GM21825 (cell line): ENCODE measurements at regions not wholly inside any gene's neighbourhood (a gene's known extent, or its start where the extent isn't known, plus 50 kb on each side); places are given as distances from the start of the nearest gene placed in this dataset.
"Not testable (repeated sequence)": the region's sequence is repeated elsewhere in the genome, so short reads cannot be mapped to it uniquely, and the experiment has no call there.

Experiments
- ATAC-seq: cut with Tn5 transposase; IDR thresholded peaks from one replicate; pipeline ENCODE4 v1.9.1; 2021; ENCODE audit warnings: mild to moderate bottlenecking, moderate library complexity; ENCODE audit not compliant: unreplicated experiment

DNA sequence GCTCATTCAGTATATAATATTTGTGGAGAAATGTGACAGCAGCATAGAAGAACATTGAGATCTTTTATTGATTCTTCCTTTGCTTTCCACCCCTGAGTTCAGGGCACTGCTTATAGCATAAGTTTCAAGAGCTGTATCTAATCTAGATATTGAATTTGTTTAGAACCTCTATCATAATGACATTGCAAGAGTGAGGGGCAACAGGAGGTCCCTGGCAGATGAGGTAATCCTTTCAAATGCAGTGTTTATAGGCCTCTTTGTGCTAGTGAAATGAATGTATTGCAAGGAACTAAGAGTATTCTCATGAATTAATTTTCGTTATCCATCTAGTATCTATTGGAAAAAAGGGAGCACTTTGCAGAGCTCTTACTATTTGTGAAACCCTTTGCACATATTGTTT is 167.2 kb upstream of the FERD3L start:
- ATAC-seq: no peak

DNA sequence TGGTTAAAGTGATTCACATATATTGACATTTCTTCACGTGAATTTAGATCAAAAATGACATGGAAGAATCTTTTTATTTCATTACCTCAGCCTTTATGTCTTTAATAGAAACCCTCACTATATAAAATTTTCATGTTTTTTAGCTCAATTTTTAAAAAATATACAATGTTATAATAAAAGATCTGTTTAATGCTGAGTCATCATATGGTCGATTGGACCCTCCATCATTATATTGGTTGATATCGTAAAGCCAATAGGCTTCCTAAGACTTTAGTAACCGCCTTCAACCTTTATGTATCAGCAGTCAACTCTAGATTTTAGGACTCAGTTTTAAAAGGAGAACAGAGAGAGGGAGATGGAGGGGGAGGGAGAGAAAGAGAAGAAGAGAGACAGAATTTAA is 162.3 kb upstream of the FERD3L start:
- ATAC-seq: no peak

DNA sequence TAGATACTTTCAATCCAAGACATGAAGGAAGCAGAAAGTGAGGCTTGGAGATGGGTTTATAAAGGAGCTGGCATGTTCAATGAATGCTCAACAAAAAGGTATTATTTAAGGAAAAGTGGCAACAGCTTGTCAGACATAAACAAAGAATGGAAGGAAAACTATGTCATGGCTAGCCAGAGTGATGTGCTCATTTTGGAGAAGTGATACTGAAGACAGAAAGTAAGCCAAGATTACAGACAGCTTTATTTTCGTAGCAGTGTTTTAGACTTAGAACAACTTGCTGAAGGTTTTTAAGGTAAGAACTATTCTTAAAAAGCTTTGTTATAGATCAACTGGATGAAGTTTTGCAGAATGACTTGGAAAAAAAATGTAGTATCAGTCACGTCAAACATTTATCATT is 160.5 kb upstream of the FERD3L start:
- no peak for ATAC-seq

DNA sequence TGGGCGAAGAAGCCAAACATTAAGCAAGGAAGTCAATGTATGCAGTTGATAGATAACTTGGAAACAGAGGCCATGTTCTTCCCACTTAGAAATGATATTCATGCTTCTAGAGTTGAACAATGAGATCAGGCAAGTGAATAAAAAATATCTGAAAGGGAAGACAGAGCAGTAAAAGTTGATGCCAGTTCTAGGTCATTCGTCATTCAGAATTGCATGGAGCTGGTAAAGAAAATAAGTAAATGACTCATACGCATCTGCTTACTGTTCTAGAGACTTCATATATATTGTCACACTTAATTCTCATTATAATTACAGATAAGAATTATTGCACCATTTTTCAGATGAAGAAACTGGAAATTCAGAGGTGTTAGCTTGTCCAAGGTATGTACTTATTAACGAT is 158.9 kb upstream of the FERD3L start:
- ATAC-seq: no peak

DNA sequence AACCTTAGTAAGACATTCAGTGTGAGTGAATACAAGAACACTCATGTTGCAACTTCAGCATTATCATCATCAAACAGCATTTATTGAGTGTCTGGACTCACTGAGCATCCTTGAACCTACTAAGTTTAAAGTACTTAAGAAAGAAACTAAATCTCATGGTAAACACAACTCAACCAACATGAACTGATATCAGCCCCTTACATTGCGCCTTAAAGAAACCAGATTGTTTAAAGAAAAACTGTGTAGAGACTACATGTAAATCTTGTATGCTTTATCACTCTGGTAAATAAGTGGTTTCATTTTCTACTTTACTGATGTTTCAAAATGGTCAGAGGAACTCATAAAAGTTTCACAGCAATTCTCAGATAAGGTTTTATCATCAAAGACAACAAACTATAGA is 157.5 kb upstream of the FERD3L start:
- no peak for ATAC-seq

DNA sequence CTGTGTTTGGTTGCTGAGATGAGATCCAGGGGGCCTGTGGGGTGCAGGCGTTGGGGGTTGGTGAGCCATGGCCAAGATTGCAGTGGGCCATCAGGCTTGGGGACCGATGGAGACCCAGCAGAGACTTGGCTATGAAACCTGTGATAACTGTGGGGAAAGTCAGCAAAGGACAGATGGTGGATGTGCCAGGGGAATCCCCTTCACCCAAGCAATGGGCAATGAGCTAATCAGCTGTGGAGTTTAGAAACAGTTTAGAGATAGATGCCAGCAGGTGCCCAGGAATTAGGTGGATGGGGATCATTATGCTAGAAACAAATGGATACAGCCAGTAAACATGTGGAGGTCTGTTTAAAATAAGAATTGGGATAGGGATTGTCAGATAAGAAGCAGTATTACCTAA is 151.4 kb upstream of the FERD3L start:
- no peak for ATAC-seq

DNA sequence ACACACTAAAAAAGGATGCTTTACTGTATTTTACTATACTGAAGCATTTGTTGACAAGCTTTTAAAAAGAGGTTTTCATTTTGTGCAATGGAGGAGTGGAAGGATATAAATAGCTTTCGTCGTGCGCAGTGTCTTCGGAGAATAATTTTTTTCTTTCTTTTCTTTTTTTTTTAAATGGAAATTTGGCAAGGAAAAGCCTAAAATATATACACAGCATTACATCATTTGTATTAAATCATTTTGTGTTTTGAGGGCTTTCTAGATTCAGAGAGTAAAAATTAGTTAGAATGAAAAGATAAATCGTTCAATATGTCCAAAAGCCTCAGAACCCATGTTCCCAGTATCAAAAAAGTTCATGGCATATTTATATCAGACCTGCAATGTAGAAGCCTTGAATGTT is 150.2 kb upstream of the FERD3L start:
- no peak for ATAC-seq

DNA sequence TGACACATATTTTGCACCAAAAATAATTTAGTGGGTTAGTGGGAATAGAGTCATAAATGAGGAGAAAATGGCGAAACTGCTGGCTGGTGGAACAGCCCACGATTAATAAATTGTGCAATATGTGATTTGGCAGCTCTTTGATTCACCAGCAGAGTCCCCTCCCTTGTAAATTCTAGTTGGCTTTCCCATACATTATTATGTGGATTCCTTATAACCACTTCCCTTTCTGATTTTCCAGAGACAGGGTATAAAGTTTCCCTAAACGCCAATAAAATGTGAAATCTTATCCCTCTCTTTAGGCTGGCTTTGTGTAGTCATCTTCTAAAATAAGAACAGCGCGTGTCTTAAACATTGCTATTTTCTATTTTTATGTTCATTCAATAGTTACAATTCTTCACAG is 149.4 kb upstream of the FERD3L start:
- ATAC-seq: no peak

DNA sequence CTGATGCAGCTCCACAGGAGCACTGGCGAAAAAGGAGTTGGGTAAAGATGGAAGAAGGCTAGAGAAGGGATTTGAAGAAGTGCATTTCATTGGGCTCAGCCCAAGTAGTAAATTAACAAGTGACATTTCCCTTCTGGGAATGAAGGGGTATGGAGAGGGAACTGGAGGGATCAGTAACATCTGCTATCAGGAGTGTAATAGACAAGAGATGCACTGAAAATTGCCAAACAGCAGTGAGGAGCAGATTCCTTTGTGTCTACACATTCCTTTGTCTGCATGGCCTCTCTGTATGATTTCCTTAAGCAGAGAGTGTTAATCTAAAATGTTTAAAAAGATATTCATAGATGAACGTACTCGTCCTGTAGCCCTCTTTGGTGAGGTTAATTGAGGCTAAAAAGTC is 148.2 kb upstream of the FERD3L start:
- no peak for ATAC-seq

DNA sequence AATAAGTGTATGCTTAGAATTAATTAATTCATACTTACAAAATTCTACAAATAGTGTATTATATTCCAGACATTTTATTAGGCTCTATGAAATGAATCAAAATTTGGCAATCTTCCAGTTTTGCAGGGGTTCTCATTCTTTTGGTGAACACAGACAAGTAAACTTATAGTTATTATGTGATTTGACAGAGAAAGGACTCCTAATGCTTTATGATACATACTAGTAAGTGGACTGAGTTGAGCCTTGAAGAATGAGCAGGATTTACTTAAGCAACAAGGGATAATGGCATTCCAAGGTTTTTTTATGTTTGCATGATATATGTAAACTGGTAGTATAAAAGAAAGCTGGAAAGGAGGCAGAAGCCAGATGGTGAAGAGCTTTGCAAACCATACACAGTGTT is 145.7 kb upstream of the FERD3L start:
- ATAC-seq: no peak

DNA sequence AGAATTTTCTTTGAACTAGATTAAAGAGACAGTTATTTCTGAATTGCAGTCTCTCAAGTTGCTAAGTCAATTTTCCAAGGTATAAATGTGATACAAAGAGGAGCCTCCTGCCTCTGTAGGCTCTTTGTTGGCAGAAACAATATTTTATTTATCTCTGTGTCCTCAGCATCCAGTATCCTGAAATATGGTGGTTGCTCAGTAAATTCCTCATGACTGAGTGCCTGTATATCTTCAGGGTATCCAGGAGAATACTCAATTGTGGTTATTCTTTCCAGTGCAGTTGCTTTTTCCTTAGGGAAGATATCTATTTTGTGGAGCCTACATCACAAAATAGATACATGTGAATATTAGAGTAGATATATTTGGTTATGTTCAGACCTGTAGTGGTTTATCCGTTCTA is 144.8 kb upstream of the FERD3L start:
- ATAC-seq: no peak

DNA sequence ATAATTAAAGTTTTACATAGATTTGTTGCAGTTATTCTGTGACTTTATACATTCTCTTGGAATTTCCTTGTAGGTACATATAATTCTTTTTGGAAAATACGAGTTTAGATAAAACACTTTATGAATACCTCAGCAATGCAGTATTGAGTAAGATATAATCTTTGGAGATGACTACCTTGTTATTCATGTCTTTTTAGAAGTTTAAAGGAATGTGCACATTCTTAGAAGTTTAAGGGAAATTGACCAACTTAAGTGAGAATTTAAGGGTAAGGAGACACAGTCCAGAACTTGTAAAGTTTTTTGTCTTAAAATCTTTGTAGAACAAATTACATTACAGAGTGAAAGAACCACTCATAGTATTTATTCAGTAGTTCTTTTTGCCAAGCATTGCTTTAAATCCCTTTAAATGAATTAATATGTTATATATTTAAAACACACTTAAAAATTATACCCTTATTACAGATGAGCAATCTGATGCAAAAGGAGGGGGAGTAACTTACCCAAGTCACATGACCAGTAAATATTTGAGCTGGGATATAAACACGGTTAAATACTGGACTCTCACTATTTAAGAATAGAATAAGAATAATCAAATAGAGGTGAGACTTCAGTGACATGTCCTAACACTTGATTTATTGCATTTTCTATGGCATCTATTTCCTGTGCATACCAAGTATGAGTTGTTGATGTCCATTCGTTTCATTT is 139.5 kb upstream of the FERD3L start:
- no peak for ATAC-seq

DNA sequence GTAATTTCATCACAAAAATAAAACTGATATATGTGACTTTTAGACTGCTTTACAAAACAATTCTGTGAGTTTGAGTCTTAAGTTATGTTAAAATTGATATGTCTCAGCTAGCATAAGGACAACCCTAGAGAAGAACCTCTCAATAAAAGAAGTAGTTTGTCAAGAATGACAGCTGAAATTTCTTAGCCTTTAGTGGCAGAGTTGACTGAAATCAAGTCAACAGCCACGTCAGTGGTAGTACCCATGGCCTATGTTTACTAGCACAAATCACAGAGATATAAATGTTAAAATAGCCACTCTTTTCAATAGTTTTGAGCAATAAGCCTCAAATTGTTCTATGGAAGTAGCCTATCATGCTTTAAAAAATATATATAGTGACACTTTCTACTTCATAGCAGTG is 138.9 kb upstream of the FERD3L start:
- ATAC-seq: no peak

DNA sequence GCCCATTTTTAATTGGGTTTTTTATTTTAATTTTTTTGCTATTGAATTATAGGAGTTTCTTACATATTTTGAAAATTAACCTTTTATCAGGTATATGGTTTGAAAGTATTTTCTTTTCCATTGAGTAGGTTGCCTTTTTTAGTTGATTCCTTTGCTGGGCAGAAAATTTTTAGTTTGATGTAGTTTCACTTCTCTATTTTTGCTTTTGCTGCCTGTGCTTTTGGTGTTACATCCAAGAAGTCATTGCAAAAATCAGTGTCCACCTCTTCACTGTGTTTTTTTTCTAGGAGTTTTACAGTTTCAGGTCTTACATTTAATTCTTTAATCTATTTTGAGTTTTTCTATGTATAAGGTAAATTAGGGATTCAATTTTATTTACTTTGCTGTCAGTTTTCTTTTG is 129.8 kb upstream of the FERD3L start:
- ATAC-seq: no peak

DNA sequence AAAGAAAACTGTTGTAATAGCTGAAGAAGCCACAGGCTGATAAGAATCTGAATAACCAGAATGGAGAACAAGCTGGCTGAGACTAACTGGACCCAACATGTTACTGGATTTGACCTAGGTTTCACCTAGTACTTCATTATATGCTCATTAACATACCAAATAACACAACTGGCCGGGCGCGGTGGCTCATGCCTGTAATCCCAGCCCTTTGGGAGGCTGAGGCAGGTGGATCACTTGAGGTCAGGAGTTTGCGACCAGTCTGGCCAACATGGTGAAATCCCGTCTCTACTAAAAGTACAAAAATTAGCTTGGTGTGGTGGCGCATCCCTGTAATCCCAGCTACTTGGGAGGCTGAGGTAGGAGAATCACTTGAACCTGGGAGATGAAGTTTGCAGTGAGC is 127.1 kb upstream of the FERD3L start:
- ATAC-seq: not testable (repeated sequence)

DNA sequence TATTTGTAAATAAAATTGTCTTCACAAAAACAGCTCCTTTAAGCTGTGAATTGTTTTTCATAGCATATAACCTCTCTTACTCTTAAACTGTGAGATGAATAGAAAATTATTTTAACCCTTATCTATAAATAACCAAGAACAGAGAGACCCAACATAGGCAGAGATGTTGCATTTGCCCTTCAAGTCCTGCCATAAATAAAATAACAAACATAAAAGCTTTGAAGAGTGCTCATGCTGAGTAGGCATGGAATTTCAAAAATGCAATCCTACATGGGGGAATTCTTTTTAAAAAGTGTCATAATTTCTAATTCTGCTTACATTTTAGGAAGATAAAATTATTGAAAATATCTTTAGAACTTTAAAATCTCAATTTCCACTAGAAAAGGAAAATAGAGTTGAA is 124.1 kb upstream of the FERD3L start:
- no peak for ATAC-seq

DNA sequence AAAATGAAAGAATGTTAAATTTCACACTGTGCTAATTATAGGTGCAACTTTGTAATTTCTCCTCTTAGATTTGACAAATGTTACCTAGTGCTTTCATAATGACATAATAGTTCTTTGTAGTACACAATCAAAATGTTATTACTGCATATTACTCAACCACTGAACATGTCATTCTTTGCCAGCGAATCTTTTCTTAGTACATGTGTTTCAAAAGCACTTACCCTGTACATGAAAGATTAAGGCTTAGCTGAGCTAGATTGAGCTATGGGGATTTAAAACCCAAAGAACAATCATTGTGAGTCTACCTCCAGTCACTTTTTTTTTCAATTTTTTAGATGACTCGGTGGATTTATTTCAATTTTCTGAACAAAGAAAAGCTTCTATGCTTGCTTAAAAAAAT is 123.5 kb upstream of the FERD3L start:
- ATAC-seq: no peak

DNA sequence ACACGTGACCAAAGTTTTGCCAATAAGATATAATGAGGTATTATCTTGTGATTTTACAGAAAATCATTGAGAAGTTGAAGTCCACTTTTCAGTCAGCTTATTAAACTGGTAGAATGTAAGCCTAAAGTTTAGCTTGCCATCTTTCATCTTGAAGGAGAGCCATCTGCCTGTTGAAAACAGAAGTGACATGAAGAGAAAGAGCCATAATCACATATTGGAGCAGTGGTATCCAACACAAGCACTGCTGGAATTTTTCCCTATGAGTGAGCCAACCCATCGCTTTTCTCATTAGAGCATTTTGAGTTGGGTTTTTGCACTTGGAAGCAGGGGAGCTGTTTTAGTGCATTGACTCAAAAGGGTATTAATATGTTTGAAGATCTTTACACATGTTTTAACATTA is 117.6 kb upstream of the FERD3L start:
- no peak for ATAC-seq

DNA sequence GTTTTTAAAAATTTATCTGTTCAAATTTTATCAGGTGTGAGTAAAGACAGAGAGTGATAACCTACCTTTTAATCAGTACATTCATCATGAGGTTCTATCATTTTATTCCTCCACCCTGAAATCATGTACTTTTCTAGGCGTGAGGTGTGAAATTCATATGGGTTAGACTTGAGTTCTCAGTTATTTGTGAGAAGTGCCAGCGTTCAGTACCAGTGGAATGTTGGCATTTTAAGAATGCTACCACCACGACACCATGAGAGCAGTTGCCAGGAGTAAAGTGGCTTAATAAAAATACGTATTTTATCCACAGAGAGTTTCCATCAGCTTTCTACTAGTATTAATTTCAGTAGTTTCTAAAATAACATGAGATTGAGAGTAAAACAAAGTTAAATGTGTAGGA is 104.1 kb upstream of the FERD3L start:
- no peak for ATAC-seq

DNA sequence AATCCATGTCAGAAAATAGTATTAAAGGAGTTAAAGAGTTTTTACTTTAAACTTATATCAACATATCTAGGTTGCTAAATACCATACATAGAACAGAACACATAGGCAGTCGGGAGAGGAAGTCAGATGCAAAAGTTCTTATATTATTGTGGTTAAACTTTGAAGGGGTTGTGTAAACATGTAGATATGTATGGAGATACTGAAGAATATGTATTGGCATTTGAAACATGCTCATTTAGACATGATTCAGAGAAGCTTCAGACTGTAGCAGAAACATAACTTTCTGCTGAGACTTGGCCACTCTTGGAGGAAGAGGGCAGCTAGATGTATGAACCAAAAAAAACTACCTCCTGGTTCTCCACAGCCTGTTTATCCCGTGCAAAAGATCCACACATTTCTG is 103.5 kb upstream of the FERD3L start:
- ATAC-seq: no peak

DNA sequence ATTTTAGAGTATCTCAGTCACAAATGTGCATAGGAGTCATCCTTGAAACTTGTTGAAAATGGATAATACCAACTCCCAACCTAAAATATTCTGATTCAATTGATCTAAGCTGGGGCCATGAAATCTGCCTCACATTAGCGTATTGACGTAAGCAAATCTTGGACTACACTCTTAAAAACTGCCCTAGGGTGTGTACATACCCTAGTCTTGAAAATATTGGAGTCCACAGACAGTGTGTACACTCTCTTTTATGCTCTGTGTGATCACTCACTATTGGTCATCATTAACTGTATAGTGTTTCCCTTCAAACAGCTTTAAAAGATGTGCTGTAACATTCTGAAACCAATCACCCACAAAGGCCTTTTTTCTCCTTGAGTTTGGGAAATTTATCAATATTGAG is 102.9 kb upstream of the FERD3L start:
- ATAC-seq: no peak

DNA sequence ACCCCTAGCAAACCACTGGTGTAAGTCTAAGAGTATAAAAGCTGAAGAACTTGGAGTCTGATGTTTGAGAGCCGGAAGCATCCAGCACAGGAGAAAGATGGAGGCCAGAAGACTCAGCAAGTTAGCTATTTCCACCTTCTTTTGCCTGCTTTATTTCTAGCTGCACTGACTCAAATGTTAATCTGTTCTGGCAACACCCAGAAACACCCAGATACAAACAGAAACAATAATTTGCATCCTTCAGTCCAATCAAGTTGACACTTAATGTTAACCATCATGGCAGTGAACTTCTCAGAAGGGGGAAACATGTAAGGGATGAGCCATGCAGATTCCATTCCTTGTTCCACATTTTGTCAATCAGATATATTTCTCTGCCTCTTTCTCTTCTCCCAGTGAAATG is 101.8 kb upstream of the FERD3L start:
- ATAC-seq: no peak

DNA sequence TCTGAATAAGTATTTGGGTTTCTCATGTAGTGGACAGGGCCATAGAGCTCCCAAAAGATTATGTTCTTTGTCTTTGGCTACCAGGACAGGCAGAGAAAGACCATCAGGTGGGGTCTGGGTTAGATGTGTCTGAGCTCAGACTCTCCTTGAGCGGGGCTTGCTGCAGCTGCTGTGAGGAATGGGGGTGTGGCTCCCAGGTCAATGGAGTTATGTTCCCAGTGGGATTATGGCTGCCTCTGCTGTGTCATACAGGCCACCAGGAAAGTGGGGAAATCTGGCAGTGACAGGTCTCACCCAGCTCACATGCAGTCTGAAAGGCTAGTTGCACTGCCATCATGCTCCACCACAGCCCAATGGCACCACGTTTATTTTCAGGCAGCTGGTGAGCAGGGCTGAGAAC is 97.0 kb upstream of the FERD3L start:
- no peak for ATAC-seq

DNA sequence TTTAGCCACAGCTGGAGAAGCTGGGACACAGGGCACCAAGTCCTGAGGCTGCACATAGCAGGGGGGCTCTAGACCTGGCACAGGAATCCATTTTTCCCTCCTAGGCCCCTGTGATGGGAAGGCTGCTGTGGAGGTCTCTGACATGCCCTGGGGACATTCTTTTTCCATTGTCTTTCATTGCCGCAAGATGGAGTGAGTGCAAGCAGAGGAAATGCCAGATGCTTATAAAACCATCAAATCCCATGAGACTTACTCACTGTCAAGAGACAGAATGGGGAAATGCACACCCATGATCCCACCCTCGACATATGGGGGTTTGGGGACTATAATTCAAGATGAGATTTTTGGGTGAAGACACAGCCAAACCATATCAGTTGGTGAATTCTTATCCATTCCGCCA is 94.7 kb upstream of the FERD3L start:
- no peak for ATAC-seq
